D721Med (cell line): ENCODE measurements at regions not wholly inside any gene's neighbourhood (a gene's known extent, or its start where the extent isn't known, plus 50 kb on each side); places are given as distances from the start of the nearest gene placed in this dataset.

ENCODE experiments used
- DNase-seq: peaks from one replicate; pipeline ENCODE4 v3.0.0; 2011; ENCODE audit warnings: low spot score; ENCODE audit not compliant: insufficient read length
- FAIRE-seq: peaks from 2 replicates; lab custom pipeline; 2011; peaks lifted over from hg19 to GRCh38; lab: Jason Lieb, UNC
- TF ChIP-seq, protein P1 (sequence below): IDR thresholded peaks from 2 replicates; pipeline ENCODE4 v1.5.1; 2012; ENCODE audit warnings: mild to moderate bottlenecking, control low read depth; ENCODE audit not compliant: insufficient read depth; ENCODE audit errors: missing control alignments

DNA sequence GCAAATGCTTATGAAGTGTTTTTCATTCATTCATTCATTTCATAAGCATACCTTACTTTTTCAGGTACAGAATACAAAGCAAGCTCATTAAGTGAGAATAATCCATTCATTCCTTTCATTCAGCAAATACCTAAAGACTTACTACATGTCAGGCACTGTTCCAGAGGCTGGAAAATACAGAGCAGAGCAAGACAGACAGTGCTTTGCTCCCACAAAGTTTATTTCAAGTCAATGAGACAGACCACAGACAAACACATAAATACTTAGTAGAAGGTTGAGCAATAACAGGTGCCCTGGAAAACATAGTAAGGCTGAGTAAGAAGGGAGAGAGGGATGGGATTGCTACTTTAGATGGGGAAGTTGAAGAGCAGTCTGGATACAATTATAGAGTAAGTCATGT is 309.8 kb downstream of the C1D start:
- FAIRE-seq = no peak
- TF ChIP-seq, protein P1, sequence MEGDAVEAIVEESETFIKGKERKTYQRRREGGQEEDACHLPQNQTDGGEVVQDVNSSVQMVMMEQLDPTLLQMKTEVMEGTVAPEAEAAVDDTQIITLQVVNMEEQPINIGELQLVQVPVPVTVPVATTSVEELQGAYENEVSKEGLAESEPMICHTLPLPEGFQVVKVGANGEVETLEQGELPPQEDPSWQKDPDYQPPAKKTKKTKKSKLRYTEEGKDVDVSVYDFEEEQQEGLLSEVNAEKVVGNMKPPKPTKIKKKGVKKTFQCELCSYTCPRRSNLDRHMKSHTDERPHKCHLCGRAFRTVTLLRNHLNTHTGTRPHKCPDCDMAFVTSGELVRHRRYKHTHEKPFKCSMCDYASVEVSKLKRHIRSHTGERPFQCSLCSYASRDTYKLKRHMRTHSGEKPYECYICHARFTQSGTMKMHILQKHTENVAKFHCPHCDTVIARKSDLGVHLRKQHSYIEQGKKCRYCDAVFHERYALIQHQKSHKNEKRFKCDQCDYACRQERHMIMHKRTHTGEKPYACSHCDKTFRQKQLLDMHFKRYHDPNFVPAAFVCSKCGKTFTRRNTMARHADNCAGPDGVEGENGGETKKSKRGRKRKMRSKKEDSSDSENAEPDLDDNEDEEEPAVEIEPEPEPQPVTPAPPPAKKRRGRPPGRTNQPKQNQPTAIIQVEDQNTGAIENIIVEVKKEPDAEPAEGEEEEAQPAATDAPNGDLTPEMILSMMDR = no peak
- no peak for DNase-seq

GRCh38 chr2:67755156-67755882 is 307.5 kb downstream of the C1D start:
- DNase-seq = no peak
- FAIRE-seq = no peak

GRCh38 chr2:67760995-67761394 is 301.8 kb downstream of the C1D start:
- FAIRE-seq (no peak), DNase-seq (no peak)
- TF ChIP-seq, protein P1 = no peak

More at GRCh38 chr2:67755156-67755882, 307.5 kb downstream of the C1D start:
- TF ChIP-seq, protein P1 = no peak

- FAIRE-seq (no peak), DNase-seq (no peak)
- TF ChIP-seq, protein P1 = no peak
Observed at GRCh38 chr2:67771380-67771779, 291.4 kb downstream of the C1D start.

- TF ChIP-seq, protein P1 = no peak
- FAIRE-seq (no peak), DNase-seq (no peak)
Observed at GRCh38 chr2:67772216-67773170, 290.3 kb downstream of the C1D start.

GRCh38 chr2:67773851-67774250 is 289.0 kb downstream of the C1D start:
- DNase-seq (no peak), FAIRE-seq (no peak)
- TF ChIP-seq, protein P1 = no peak
